ENCODE measurements at regions not wholly inside any gene's neighbourhood (a gene's known extent, or its start where the extent isn't known, plus 50 kb on each side); places are given as distances from the start of the nearest gene placed in this dataset.

DNA sequence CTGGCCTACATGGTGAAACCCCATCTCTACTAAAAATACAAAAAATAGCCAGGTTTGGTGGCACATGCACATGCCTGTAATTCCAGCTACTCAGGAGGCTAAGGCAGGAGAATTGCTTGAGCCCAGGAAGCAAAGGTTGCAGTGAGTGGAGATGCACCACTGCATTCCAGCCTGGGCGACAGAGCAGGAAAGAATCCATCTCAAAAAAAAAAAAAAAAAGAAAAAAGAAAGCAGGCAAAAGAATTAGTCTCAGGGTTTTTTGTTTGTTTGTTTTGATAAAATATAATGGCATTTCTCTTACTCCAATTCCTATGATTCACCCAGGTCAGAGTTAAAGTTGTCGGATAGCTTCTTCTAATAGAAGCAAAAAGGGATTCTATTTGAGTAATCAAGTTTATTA, 67.0 kb upstream of the ATG10 start:
- TF ChIP-seq SUZ12 (IDR thresholded peaks at IDR 0.05) (no peak), FOXM1 (IDR thresholded peaks at IDR 0.05; ENCODE audit: borderline replicate concordance) (no peak), SP1 (IDR thresholded peaks at IDR 0.05) (no peak), TARDBP (IDR thresholded peaks at IDR 0.05) (no peak), ARNT (IDR thresholded peaks at IDR 0.05) (no peak)
